K562 (cell line): ENCODE measurements at regions not wholly inside any gene's neighbourhood (a gene's known extent, or its start where the extent isn't known, plus 50 kb on each side); places are given as distances from the start of the nearest gene placed in this dataset.

Source experiments
- ATAC-seq: fragments of 200-7000 bp; cut with Tn5 transposase; 3 replicates; pipeline ENCODE4 v1.9.1; 2020; ENCODE audit warnings: moderate library complexity
- BruUV-seq: library from RNA; stranded (reverse); fragments of 400-500 nt; replicated peaks from 2 replicates; lab custom pipeline; 2021; lab: Mats Ljungman, UMichigan
- CTCF ChIA-PET: fragments of 300-600 bp; formaldehyde crosslinking; extraction: SDS; loops from one replicate; lab custom pipeline; 2021; ENCODE audit warnings: low intra/inter-chr PET ratio; lab: Yijun Ruan, JAX
- POLR2A ChIA-PET: fragments of 300-600, 350-650 bp; sonication (Branson Sonifier 250); formaldehyde crosslinking; extraction: SDS; loops from one replicate; lab custom pipeline; 2021; ENCODE audit warnings: antibody characterized with exemption, inconsistent platforms; lab: Yijun Ruan, JAX
- DNase-seq, 4 experiments: peaks; one replicate each; pipeline versions ENCODE4 v3.0.0 to v3.0.0-alpha.2; 2011 to 2018; ENCODE audit warnings: low spot score in 3 of 4, mixed read lengths in 3 of 4; ENCODE audit errors: extremely low read depth in 1 of 4
- FAIRE-seq: peaks from 2 replicates; lab custom pipeline; 2011; peaks lifted over from hg19 to GRCh38; lab: Jason Lieb, UNC
- H2AFZ ChIP-seq: 2 replicates; pipeline ENCODE4 v1.6.0; 2011; ENCODE audit warnings: low read depth, low read length, control low read depth, inconsistent platforms
- H3K27ac ChIP-seq: fragments of 200-600 bp; 3 replicates; pipeline ENCODE4 v1.8.0; 2011; ENCODE audit warnings: low read depth, mild to moderate bottlenecking, control low read depth, inconsistent platforms, low read length, moderate library complexity, mixed read lengths; ENCODE audit errors: extremely low read depth
- H3K27me3 ChIP-seq, 2 experiments: fragments of 300-600 bp in 1 of 2; 2 replicates in 1 of 2; 3 replicates in 1 of 2; pipeline versions ENCODE4 v1.6.0 to v1.8.0; 2011; ENCODE audit warnings: inconsistent platforms in 2 of 2, low read length in 2 of 2, mild to moderate bottlenecking in 1 of 2, mixed read lengths in 1 of 2, moderate library complexity in 1 of 2; ENCODE audit not compliant: control insufficient read depth in 2 of 2, insufficient read depth in 2 of 2
- H3K36me3 ChIP-seq: fragments of 300-600 bp; 3 replicates; pipeline ENCODE4 v1.8.0; 2011; ENCODE audit warnings: mild to moderate bottlenecking, low read length, inconsistent platforms; ENCODE audit not compliant: control insufficient read depth, insufficient read depth
- H3K4me1 ChIP-seq, 2 experiments: fragments of 200-600 bp in 1 of 2; replicated peaks in 1 of 2; 2 replicates in 1 of 2; 3 replicates in 1 of 2; pipeline versions ENCODE4 v1.5.1 to v1.8.0; 2011; ENCODE audit warnings: inconsistent platforms in 2 of 2, low read length in 2 of 2, mild to moderate bottlenecking in 1 of 2, mixed read lengths in 1 of 2, moderate library complexity in 1 of 2; ENCODE audit not compliant: control insufficient read depth in 2 of 2, insufficient read depth in 2 of 2
- H3K4me2 ChIP-seq: 2 replicates; pipeline ENCODE4 v1.6.1; 2011; ENCODE audit warnings: low read length, control low read depth, inconsistent platforms, mixed read lengths; ENCODE audit not compliant: insufficient read depth
- H3K4me3 ChIP-seq: fragments of 200-600 bp; sonication (generic), shearing (Covaris generic); 2 replicates; pipeline ENCODE4 v1.5.1; 2016; ENCODE audit warnings: control low read depth, inconsistent platforms
- H3K79me2 ChIP-seq: fragments of 200-600 bp; 3 replicates; pipeline ENCODE4 v1.8.0; 2011; ENCODE audit warnings: low read length, inconsistent platforms; ENCODE audit not compliant: control insufficient read depth, insufficient read depth
- H3K9ac ChIP-seq, 2 experiments: 2 replicates each; pipeline versions ENCODE4 v1.6.0 to v1.6.1; 2011; ENCODE audit warnings: low read depth in 2 of 2, low read length in 2 of 2, control low read depth in 1 of 2, inconsistent platforms in 1 of 2, mild to moderate bottlenecking in 1 of 2, mixed read lengths in 1 of 2; ENCODE audit not compliant: insufficient read depth in 1 of 2
- H3K9me1 ChIP-seq: one replicate; pipeline ENCODE4 v1.6.0; 2011; ENCODE audit warnings: inconsistent platforms, mild to moderate bottlenecking, low read length, moderate library complexity; ENCODE audit not compliant: control insufficient read depth, insufficient read depth
- H3K9me3 ChIP-seq: replicated peaks from 2 replicates; pipeline ENCODE4 v1.5.1; 2011; ENCODE audit warnings: low read depth, low read length, inconsistent platforms; ENCODE audit not compliant: control insufficient read depth, insufficient read depth
- H4K20me1 ChIP-seq: replicated peaks from 2 replicates; pipeline ENCODE4 v1.6.1; 2011; ENCODE audit warnings: low read length, inconsistent platforms, mixed read lengths; ENCODE audit not compliant: control insufficient read depth, insufficient read depth
- BMI1 ChIP-seq: fragments of 150-350 bp; IDR thresholded peaks from 2 replicates; pipeline ENCODE4 v1.6.1; 2014; ENCODE audit warnings: low read length
- ERF ChIP-seq: fragments of 450-650 bp; formaldehyde crosslinking; IDR thresholded peaks from 2 replicates; pipeline ENCODE4 v1.4.0; 2020; ENCODE audit warnings: mild to moderate bottlenecking, mixed read lengths
- HES1 ChIP-seq: fragments of 450-650 bp; IDR thresholded peaks from 2 replicates; pipeline ENCODE4 v1.6.1; 2016; ENCODE audit warnings: low read depth, mild to moderate bottlenecking, moderate library complexity
- MCM3 ChIP-seq: fragments of 450-650 bp; IDR thresholded peaks from 2 replicates; pipeline ENCODE4 v1.6.1; 2016
- MTA2 ChIP-seq: fragments of 450-650 bp; IDR thresholded peaks from 2 replicates; pipeline ENCODE4 v1.6.1; 2016; ENCODE audit warnings: low read depth
- NRF1 ChIP-seq, 2 experiments: fragments of 450-650 bp; IDR thresholded peaks in 1 of 2; conservative IDR thresholded peaks in 1 of 2; 2 replicates each; pipeline ENCODE4 v1.6.1; 2014; ENCODE audit warnings: mild to moderate bottlenecking in 2 of 2
- RBM15 ChIP-seq: fragments of 200-400 bp; formaldehyde crosslinking; IDR thresholded peaks from 2 replicates; pipeline ENCODE4 v1.6.1; 2018; ENCODE audit warnings: mild to moderate bottlenecking, low read length, moderate library complexity; ENCODE audit not compliant: insufficient read depth
- SIX5 ChIP-seq, 2 experiments: IDR thresholded peaks; 2 replicates each; pipeline ENCODE4 v1.6.1; 2011; ENCODE audit warnings: low read length in 2 of 2, borderline replicate concordance in 1 of 2, low read depth in 1 of 2, mild to moderate bottlenecking in 1 of 2, moderate library complexity in 1 of 2; ENCODE audit not compliant: insufficient read depth in 1 of 2
- ZNF583 ChIP-seq: fragments of 250-450 bp; sonication (Bioruptor Pico); IDR thresholded peaks from 2 replicates; pipeline ENCODE4 v1.4.0; 2020
- ZNF695 ChIP-seq: fragments of 450-650 bp; formaldehyde crosslinking; IDR thresholded peaks from 2 replicates; pipeline ENCODE4 v1.4.0; 2020; ENCODE audit warnings: mild to moderate bottlenecking, moderate library complexity
- WGBS: fragments of 100-300 bp; shearing (Covaris generic); methylation state at CpG from one replicate; pipeline ENCODE4 v1.1.6; 2016; ENCODE audit warnings: low coverage, mixed read lengths; ENCODE audit not compliant: insufficient coverage; ENCODE audit errors: missing lambda C conversion rate; 5-methylcytosine and 5-hydroxymethylcytosine counted together
- in situ Hi-C: fragments of 300-500 bp; cut with MboI; formaldehyde crosslinking; loops from 4 replicates; pipeline ENCODE4 v1.15.0; 2018; ENCODE audit warnings: inconsistent platforms, mixed read lengths
- intact Hi-C: fragments of 100-400 bp; cut with micrococcal nuclease; formaldehyde crosslinking; loops from 2 replicates; pipeline ENCODE4 v1.14.2; 2022

- Histone ChIP-seq H2AFZ (no peak overlapping the region), H3K36me3 (no peaks in the 10 kb centered on the region)
- CTCF ChIA-PET = no interaction called here
These were observed 460.8 kb downstream of the IRS1 start for GRCh38 chr2:226338825-226339224.

GRCh38 chr2:226337941-226338600 lies 461.5 kb downstream of the IRS1 start:
- in situ Hi-C loops = no loop called here

More at GRCh38 chr2:226338825-226339224, 460.8 kb downstream of the IRS1 start:
- TF ChIP-seq BMI1 (no peak), SIX5 (IDR thresholded peaks at IDR 0.05; ENCODE audit: borderline replicate concordance in 1 of 2, insufficient read depth in 1 of 2, low read depth in 1 of 2, low read length in 2 of 2) (no peak), MTA2 (no peak), ZNF695 (CRISPR knock-in tag) (no peak), ZNF583 (CRISPR knock-in tag) (no peak), RBM15 (no peak), NRF1 (conservative IDR thresholded peaks at IDR 0.05 in 1 of 2, IDR thresholded peaks at IDR 0.05 in 1 of 2) (no peak), HES1 (no peak), MCM3 (no peak)
- Histone ChIP-seq H4K20me1 (no peaks in the 10 kb centered on the region), H3K27ac (no peak overlapping the region), H3K9me3 (no peaks in the 10 kb centered on the region), H3K9me1 (no peaks in the 10 kb centered on the region), H3K79me2 (no peaks in the 10 kb centered on the region), H3K27me3 (no peaks in the 10 kb centered on the region), H3K4me2 (no peak overlapping the region), H3K4me1 (no peaks in the 10 kb centered on the region), H3K9ac (no peak overlapping the region), H3K4me3 (no peak overlapping the region)
- FAIRE-seq (no peak), ATAC-seq (no peak), DNase-seq (no peak)
- BruUV-seq = no TSS peak
- POLR2A ChIA-PET = no interaction called here
- intact Hi-C loops (no loop called here), in situ Hi-C loops (no loop called here)

More at GRCh38 chr2:226337941-226338600, 461.5 kb downstream of the IRS1 start:
- H3K27me3 ChIP-seq = no peaks in the 10 kb centered on the region
- FAIRE-seq (no peak), ATAC-seq (no peak), DNase-seq (no peak)
- H3K9me1 ChIP-seq = no peaks in the 10 kb centered on the region
- H3K27ac ChIP-seq = no peak overlapping the region
- ChIA-PET POLR2A (no interaction called here), CTCF (no interaction called here)
- TF ChIP-seq ERF (CRISPR knock-in tag) = no peak
- H3K4me2 ChIP-seq = no peak overlapping the region
- intact Hi-C loops = no loop called here
- no peak overlapping the region for H3K4me3 ChIP-seq
- no peaks in the 10 kb centered on the region for H3K9me3 ChIP-seq
- BruUV-seq = no TSS peak
- H3K36me3 ChIP-seq = no peaks in the 10 kb centered on the region
- H2AFZ ChIP-seq = no peak overlapping the region
- no peak overlapping the region for H3K9ac ChIP-seq
- 10% methylated on average over 2 of the region's 2 CpGs for WGBS
- no peaks in the 10 kb centered on the region for H4K20me1 ChIP-seq
- H3K4me1 ChIP-seq = no peaks in the 10 kb centered on the region
- H3K79me2 ChIP-seq = no peaks in the 10 kb centered on the region
